ENCODE measurements at regions not wholly inside any gene's neighbourhood (a gene's known extent, or its start where the extent isn't known, plus 50 kb on each side); places are given as distances from the start of the nearest gene placed in this dataset.

DNA sequence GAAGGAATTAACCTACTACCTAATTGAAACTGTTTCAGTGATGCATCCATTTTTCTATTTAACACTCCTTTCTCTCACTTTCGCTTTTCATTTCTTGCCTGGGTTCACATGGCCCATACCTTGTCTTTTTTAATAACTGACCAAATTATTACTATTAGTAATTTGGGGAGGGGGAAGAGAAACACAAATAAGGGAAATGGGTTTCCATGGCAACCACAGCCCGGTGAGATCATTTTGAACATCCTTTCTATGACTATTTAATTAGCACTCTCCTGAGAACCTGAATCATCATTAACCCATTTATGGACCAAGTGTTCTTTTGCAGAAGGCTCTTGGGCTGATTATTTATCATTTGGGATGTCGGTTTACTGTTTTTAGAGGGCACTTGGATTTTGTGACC lies 628.2 kb upstream of the SALL1 start:
- no peak for DNase-seq (ENCODE audit: low spot score in 2 of 2)

DNA sequence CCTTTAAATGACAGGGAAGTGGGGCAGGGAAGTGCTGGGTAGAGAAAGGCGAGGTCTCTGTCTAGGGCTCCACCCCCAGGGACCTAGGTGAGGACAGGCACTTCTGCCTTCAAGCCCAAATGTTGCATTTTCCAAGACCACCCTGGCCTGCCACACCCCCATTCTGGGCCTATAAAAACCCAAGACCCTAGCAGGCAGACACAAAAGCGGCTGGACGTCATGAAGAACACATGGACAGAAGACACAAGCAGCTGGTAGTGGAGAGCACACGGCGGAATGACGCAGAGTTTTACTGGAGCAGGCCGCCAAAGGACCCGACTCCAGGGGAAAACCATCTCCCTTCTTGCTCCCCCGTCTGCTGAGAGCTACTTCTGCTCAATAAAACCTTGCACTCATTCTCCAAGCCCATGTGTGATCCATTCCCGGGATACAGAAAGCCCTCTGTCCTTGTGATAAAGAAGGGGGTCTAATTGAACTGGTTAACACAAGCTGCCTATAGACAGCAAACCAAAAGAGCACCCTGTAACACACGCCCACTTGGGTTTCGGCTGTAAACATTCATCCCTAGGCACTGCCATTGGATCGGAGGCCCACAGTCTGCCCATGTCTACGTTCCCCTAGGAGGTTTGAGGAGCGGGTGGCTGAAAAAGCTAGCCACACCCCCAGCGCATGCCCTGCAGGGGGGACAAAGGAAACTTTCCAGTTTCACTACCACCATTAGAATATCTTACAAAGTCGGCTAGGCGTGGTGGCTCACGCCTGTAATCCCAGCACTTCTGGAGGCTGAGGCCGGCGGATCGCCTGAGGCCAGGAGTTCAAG lies 622.2 kb upstream of the SALL1 start:
- Mint-ChIP-seq H3K4me1 (no peaks in the 10 kb centered on the region), H3K27ac (ENCODE audit: low read depth) (no peak overlapping the region), H3K36me3 (ENCODE audit: insufficient read depth) (no peaks in the 10 kb centered on the region), H3K27me3 (no peaks in the 10 kb centered on the region), H3K4me3 (no peak overlapping the region), H3K9me3 (peaks cover 6% of the 10 kb centered on the region)
- ATAC-seq (replicated peaks; ENCODE audit: extremely low read depth, poor library complexity, severe bottlenecking) (no peak), DNase-seq (ENCODE audit: low spot score in 2 of 2) (no peak)

More for the DNA sequence above, 628.2 kb upstream of the SALL1 start:
- no peak for ATAC-seq (replicated peaks; ENCODE audit: extremely low read depth, poor library complexity, severe bottlenecking)
- Mint-ChIP-seq H3K27ac (ENCODE audit: low read depth) (no peak overlapping the region), H3K36me3 (ENCODE audit: insufficient read depth) (no peaks in the 10 kb centered on the region), H3K4me3 (no peak overlapping the region), H3K4me1 (no peaks in the 10 kb centered on the region), H3K27me3 (no peaks in the 10 kb centered on the region), H3K9me3 (peaks cover 10% of the 10 kb centered on the region)

DNA sequence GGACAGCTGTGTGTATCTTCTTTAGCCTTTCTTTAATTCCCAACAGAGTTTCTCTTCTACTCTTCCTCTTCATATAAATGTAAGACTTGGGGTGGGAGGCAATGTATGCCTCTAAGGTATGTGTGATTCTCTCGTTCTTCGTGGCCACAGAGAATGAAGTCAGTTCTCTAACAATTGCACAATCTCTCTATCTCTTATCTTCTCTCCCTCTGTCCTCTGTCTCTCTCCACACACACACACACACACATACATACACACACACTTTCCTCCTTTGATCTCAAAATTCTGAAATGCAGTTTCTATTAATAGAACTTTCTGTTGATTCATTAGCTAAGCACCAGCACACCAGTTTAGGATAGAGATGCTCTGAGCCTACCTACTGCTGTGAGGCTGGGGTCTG lies 615.7 kb upstream of the SALL1 start:
- Mint-ChIP-seq H3K4me3 (no peak overlapping the region), H3K4me1 (no peaks in the 10 kb centered on the region), H3K36me3 (ENCODE audit: insufficient read depth) (no peaks in the 10 kb centered on the region), H3K9me3 (peaks cover 15% of the 10 kb centered on the region), H3K27me3 (peaks cover 16% of the 10 kb centered on the region), H3K27ac (ENCODE audit: low read depth) (no peak overlapping the region)
- DNase-seq (ENCODE audit: low spot score in 2 of 2) (no peak), ATAC-seq (replicated peaks; ENCODE audit: extremely low read depth, poor library complexity, severe bottlenecking) (no peak)

DNA sequence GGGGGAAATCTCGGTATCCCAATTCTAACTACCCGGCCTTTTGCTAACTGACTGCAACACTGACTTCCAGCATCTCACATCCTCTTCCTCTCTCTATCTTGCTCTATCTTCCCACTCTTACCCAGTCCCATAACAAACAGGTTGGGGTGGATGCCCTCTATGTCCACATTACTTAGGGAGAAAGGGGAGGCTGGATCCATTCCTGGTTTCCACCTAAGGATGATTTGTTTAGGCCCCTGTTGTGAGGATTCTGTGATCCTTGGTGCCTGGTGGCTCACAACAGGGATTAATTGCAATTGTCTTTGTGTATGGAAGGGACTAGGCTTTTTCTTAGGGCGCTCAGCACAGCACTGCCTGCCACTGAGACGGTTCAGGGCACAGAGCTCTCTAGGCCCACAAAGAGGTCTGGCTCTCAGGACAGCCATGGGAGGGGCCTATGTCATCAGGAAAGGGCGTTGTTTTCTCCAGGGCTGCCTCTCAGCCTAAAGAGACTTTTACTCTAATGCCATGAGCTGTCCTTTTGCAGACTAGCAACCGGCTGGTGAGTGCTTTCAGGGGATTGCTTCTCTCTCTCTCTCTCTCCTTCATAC lies 612.1 kb upstream of the SALL1 start:
- Mint-ChIP-seq H3K27me3 (peaks cover 17% of the 10 kb centered on the region), H3K4me1 (no peaks in the 10 kb centered on the region), H3K36me3 (ENCODE audit: insufficient read depth) (no peaks in the 10 kb centered on the region), H3K9me3 (peaks cover 10% of the 10 kb centered on the region), H3K27ac (ENCODE audit: low read depth) (no peak overlapping the region), H3K4me3 (no peak overlapping the region)
- ATAC-seq (replicated peaks; ENCODE audit: extremely low read depth, poor library complexity, severe bottlenecking) (no peak), DNase-seq (ENCODE audit: low spot score in 2 of 2) (no peak)

DNA sequence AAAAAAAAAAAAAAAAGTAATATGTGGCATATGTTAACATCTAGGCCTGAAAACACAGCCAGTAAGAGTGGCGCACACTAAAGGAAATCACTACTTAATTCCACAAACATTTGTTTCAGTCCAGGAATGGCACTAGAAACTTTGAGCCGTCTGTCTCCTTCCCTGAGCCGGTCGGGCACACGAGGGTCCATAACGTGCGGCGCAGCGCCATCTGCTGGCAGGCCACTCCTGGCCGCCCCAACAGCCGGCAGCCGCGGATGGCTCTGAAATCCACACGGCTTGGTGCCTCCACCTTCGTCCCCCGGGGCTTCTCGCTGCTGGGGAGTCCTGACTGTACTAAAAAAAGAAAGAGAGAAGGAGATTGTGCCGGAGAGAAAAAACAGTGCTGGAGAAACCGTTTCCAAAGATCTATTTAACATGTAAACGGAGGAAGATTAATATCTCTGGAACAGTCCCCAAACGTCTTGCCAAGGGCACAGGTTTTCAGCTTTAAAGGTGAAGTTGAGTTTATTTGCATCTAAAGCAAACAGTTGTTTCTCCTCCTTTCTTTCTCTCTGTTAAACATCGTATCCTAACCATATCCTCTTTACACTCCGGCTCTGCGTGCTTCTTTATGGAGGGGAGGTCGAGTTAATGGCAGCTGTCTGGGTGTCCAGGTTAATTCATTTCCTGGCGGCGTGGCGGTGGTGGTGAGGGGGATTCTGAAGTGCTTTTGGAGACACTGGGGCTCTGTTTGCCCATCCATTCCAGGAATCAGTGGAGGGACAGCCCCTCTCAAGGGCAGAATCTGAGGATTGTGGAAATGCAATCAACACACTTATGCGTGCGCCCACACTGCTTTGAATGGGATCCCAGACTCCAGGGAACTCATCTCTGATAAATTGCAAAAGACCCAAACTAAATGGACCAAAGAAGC lies 611.3 kb upstream of the SALL1 start:
- Mint-ChIP-seq H3K9me3 (peaks cover 10% of the 10 kb centered on the region), H3K36me3 (ENCODE audit: insufficient read depth) (no peaks in the 10 kb centered on the region), H3K27ac (ENCODE audit: low read depth) (no peak overlapping the region), H3K27me3 (peaks cover 17% of the 10 kb centered on the region), H3K4me3 (no peak overlapping the region), H3K4me1 (no peaks in the 10 kb centered on the region)
- DNase-seq (ENCODE audit: low spot score in 2 of 2) (no peak), ATAC-seq (replicated peaks; ENCODE audit: extremely low read depth, poor library complexity, severe bottlenecking) (no peak)

DNA sequence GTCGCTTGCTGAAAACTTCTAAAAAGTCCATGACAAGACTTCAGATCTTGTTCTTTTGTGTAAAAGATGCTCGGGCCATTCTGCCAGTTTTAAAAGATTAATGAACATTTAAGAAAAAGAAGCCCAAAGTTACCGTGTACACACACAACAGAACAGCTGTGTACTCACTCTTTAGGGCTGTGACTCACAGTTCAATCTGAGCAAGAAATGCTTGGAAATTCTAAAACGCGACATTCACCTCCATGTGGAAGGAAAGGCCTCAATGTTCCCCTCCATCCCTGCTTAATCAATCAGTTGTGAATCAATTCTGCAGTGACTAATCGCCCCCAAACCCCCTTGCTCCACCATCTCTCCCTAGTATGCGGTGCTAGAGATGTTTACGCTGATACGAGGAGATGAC lies 609.9 kb upstream of the SALL1 start:
- no peak overlapping the region for H3K27ac Mint-ChIP-seq (ENCODE audit: low read depth)
- H3K27me3 Mint-ChIP-seq, result peaks cover 17% of the 10 kb centered on the region
- H3K4me3 Mint-ChIP-seq, result no peak overlapping the region
- ATAC-seq (replicated peaks; ENCODE audit: extremely low read depth, poor library complexity, severe bottlenecking) (no peak), DNase-seq (ENCODE audit: low spot score in 2 of 2) (no peak)
- H3K36me3 Mint-ChIP-seq (ENCODE audit: insufficient read depth), result no peaks in the 10 kb centered on the region
- H3K4me1 Mint-ChIP-seq, result no peaks in the 10 kb centered on the region
- peaks cover 4% of the 10 kb centered on the region for H3K9me3 Mint-ChIP-seq

DNA sequence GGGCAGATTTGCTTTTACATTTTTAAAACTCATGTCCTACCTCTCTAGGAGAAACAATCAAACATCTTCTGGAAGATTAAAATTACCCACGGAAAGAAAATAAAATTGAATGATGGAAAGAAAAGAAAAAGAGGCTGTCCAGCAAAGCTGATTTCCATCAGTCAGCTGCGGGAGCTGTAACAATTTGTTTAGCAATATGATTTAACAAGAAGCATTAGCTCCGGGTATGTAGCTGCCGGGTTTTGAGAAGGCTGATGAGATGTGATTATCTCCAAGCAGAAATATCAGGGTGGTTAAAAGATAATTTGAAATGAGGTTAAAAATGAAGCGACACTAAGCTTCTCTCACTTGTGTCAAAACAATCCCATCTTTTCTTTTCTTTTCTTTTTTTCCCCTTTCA lies 608.9 kb upstream of the SALL1 start:
- Mint-ChIP-seq H3K4me1 (no peaks in the 10 kb centered on the region), H3K4me3 (no peak overlapping the region), H3K36me3 (ENCODE audit: insufficient read depth) (no peaks in the 10 kb centered on the region), H3K27ac (ENCODE audit: low read depth) (no peak overlapping the region), H3K9me3 (peaks cover 4% of the 10 kb centered on the region), H3K27me3 (peaks cover 17% of the 10 kb centered on the region)
- ATAC-seq (replicated peaks; ENCODE audit: extremely low read depth, poor library complexity, severe bottlenecking) (no peak), DNase-seq (ENCODE audit: low spot score in 2 of 2) (no peak)

DNA sequence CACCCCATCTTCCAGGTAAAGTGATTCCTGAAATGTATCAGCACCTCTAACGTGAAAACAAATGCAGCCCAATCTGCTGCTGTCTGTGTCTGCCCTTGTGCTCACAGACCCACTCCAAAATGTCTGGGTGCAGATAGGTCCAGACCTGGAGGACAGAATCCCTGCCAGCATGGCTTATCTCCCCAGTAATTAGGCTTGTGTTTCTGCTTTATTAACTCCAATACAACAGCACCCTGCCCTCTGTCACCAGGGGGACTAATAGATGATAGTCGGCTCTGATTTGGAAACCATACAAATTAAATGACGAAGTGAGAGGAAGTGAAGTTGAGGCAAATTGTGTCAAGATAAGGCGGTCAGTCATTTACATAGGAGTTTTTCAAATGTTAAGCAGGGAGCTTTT lies 608.3 kb upstream of the SALL1 start:
- no peaks in the 10 kb centered on the region for H3K4me1 Mint-ChIP-seq
- H3K36me3 Mint-ChIP-seq (ENCODE audit: insufficient read depth), result no peaks in the 10 kb centered on the region
- ATAC-seq (replicated peaks; ENCODE audit: extremely low read depth, poor library complexity, severe bottlenecking), result no peak
- no peak overlapping the region for H3K27ac Mint-ChIP-seq (ENCODE audit: low read depth)
- peaks cover 4% of the 10 kb centered on the region for H3K9me3 Mint-ChIP-seq
- DNase-seq (ENCODE audit: low spot score in 2 of 2), result no peak
- peaks cover 17% of the 10 kb centered on the region for H3K27me3 Mint-ChIP-seq
- H3K4me3 Mint-ChIP-seq, result no peak overlapping the region

DNA sequence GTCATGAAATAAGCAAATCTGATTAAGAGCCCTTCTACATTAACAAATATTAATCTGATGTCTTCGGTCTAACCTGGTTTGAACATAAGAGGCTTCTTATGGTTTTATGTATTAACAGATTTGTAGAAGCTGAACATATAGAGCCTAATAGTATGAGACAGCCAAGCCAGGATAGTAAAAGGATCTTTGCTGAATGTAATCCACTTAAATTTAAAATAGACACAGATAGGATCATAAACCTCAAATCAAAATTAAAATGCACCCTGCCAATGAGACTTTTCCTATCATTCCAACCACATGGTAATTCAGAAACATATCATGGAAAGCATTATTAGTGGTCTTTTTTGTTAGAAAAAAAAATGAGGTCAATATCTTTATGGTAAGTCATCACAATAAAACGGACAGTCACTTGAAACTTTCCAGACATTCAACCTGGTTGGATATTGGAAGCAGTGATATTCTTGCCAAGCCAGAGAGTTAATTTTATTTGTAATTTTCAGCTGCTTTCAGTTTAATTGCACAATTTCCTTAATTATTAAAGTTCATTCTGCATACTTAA lies 606.9 kb upstream of the SALL1 start:
- H3K4me3 Mint-ChIP-seq, result no peak overlapping the region
- H3K27me3 Mint-ChIP-seq, result peaks cover 12% of the 10 kb centered on the region
- no peak for DNase-seq (ENCODE audit: low spot score in 2 of 2)
- no peak for ATAC-seq (replicated peaks; ENCODE audit: extremely low read depth, poor library complexity, severe bottlenecking)
- H3K27ac Mint-ChIP-seq (ENCODE audit: low read depth), result no peak overlapping the region
- no peaks in the 10 kb centered on the region for H3K4me1 Mint-ChIP-seq
- no peaks in the 10 kb centered on the region for H3K36me3 Mint-ChIP-seq (ENCODE audit: insufficient read depth)
- no peaks in the 10 kb centered on the region for H3K9me3 Mint-ChIP-seq

DNA sequence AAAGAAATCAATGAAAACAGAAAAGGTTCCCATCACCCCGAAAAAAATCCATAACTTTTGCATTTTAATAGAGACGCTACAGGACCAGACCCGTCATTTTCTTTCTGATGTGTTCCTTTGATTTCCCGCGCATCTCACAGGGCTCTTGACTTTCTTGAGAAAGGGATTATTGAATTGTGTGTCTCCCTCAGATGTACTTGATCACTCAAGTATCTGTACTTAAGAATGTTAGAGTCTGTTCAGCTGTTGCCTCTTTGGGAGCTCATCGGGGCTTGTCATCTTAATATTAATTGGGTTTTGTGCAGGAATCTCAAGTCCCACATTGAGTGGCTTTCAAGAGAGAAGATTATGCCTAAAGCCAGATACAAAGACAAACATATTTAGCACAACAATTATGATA lies 606.4 kb upstream of the SALL1 start:
- Mint-ChIP-seq H3K27me3 (peaks cover 9% of the 10 kb centered on the region), H3K4me1 (no peaks in the 10 kb centered on the region), H3K27ac (ENCODE audit: low read depth) (no peak overlapping the region), H3K4me3 (no peak overlapping the region), H3K36me3 (ENCODE audit: insufficient read depth) (peaks cover under 1% of the 10 kb centered on the region), H3K9me3 (no peaks in the 10 kb centered on the region)
- no peak for DNase-seq (ENCODE audit: low spot score in 2 of 2)
- no peak for ATAC-seq (replicated peaks; ENCODE audit: extremely low read depth, poor library complexity, severe bottlenecking)

DNA sequence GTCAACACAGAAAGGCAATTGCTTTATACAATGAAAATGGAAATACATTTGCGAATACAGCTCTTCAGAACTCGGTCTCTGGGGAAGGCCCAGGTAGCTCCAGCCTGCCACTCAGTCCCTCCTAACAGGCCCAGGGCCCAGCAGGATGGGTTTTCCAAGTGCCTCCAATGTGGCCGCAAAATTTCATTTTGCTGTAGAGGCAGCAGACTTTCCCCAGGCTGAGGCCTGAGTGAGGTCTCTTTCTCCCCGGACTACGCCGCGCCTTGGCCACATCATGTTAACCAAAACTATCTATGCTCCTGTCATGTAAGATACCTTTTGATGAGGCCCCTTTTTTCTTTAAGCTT lies 606.0 kb upstream of the SALL1 start:
- no peak for ATAC-seq (replicated peaks; ENCODE audit: extremely low read depth, poor library complexity, severe bottlenecking)
- no peaks in the 10 kb centered on the region for H3K4me1 Mint-ChIP-seq
- H3K9me3 Mint-ChIP-seq, result no peaks in the 10 kb centered on the region
- H3K27ac Mint-ChIP-seq (ENCODE audit: low read depth), result no peak overlapping the region
- peaks cover 3% of the 10 kb centered on the region for H3K36me3 Mint-ChIP-seq (ENCODE audit: insufficient read depth)
- H3K27me3 Mint-ChIP-seq, result peaks cover 5% of the 10 kb centered on the region
- H3K4me3 Mint-ChIP-seq, result no peak overlapping the region
- no peak for DNase-seq (ENCODE audit: low spot score in 2 of 2)

DNA sequence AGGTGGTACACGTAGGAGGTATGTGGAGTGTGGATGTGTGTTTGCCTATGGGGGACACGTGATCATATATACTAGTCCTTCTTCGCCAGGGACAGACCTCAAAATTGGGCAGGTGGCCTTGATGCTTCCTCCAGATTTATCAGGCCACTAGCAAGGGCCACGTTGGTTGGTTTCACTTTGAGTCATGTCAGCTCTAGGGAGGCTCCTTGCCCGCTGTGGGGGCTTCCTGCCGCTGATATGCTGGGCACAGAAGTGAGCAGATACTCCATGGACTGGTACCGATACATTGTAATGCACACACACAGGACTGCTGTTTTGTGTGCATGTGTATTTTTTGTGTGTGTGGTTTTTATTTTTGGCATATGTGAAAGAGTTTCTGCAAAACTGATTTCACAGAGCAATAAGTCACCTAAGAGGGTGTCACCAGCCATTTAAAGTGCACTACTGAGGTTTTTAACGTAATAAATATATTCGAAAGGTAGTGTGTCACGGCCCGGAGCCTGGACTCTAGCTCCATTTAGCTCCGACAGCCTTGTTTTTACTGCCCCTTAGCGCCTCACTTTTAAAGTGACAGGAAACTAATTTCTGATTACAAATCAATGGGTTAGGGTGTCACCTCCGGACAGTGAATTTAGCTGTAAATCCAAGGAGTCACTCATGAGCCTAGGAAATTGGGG lies 605.5 kb upstream of the SALL1 start:
- no peak for ATAC-seq (replicated peaks; ENCODE audit: extremely low read depth, poor library complexity, severe bottlenecking)
- Mint-ChIP-seq H3K27me3 (peaks cover under 1% of the 10 kb centered on the region), H3K27ac (ENCODE audit: low read depth) (no peak overlapping the region)

More for the DNA sequence above, 605.5 kb upstream of the SALL1 start:
- H3K36me3 Mint-ChIP-seq (ENCODE audit: insufficient read depth), result peaks cover 3% of the 10 kb centered on the region
- H3K4me1 Mint-ChIP-seq, result no peaks in the 10 kb centered on the region
- no peaks in the 10 kb centered on the region for H3K9me3 Mint-ChIP-seq
- H3K4me3 Mint-ChIP-seq, result no peak overlapping the region
- DNase-seq (ENCODE audit: low spot score in 2 of 2), result no peak

Measured in central memory CD8-positive, alpha-beta T cell (primary cell).